Thyroid gland (tissue), 4 donors: ENCODE measurements at regions not wholly inside any gene's neighbourhood (a gene's known extent, or its start where the extent isn't known, plus 50 kb on each side); places are given as distances from the start of the nearest gene placed in this dataset.

Experiments used
- DNase-seq, 2 donors: peaks; one replicate each; pipeline ENCODE4 v3.0.0-alpha.2; 2019
- H3K27ac ChIP-seq, 3 donors: fragments of 200-600 bp; sonication (generic); 1 replicate in 2 of 3; 2 replicates in 1 of 3; pipeline ENCODE4 v1.5.1; 2016 to 2019; ENCODE audit warnings: mild to moderate bottlenecking in 1 of 3, moderate library complexity in 1 of 3
- H3K27me3 ChIP-seq: fragments of 200-600 bp; sonication (generic); one replicate; pipeline ENCODE4 v1.5.1; 2019
- H3K36me3 ChIP-seq, 2 donors: fragments of 200-600 bp; sonication (generic); one replicate each; pipeline ENCODE4 v1.5.1; 2016 to 2019
- H3K4me1 ChIP-seq, 2 donors: fragments of 200-600 bp; sonication (generic); one replicate each; pipeline ENCODE4 v1.5.1; 2017 to 2019
- H3K4me3 ChIP-seq, 3 donors: fragments of 200-600 bp; sonication (generic); replicated peaks in 1 of 3; 1 replicate in 2 of 3; 2 replicates in 1 of 3; pipeline ENCODE4 v1.5.1; 2016; ENCODE audit warnings: mild to moderate bottlenecking in 1 of 3
- H3K9me3 ChIP-seq: fragments of 200-600 bp; sonication (generic); one replicate; pipeline ENCODE4 v1.5.1; 2017
- CTCF ChIP-seq, 6 experiments: fragments of 200-600 bp in 3 of 6; fragments of 450-650 bp in 3 of 6; sonication (generic) in 3 of 6; IDR thresholded peaks; one replicate each; pipeline ENCODE4 v1.5.1; 2016 to 2019; ENCODE audit warnings: antibody characterized with exemption in 6 of 6, mild to moderate bottlenecking in 2 of 6, inconsistent platforms in 1 of 6, moderate library complexity in 1 of 6
- POLR2A ChIP-seq, 2 donors: fragments of 450-650 bp; IDR thresholded peaks; one replicate each; pipeline ENCODE4 v1.6.1; 2017; ENCODE audit warnings: antibody characterized with exemption in 2 of 2, mild to moderate bottlenecking in 2 of 2, moderate library complexity in 1 of 2
- WGBS, 2 donors: methylation state at CpG; one replicate each; pipeline ENCODE4 v1.1.5; 2017; 5-methylcytosine and 5-hydroxymethylcytosine counted together
- intact Hi-C: fragments of 100-400 bp; cut with DNase I; formaldehyde crosslinking; loops from one replicate; pipeline ENCODE4 v1.15.1; 2023

GRCh38 chr1:218983848-218984247 is 189.8 kb upstream of the LYPLAL1 start:
- 94 to 97% methylated on average over 3 to 4 of the region's 4 CpGs for WGBS, 2 donors
- H3K36me3 ChIP-seq = no peaks in the 10 kb centered on the region

GRCh38 chr1:218985424-218985984 is 188.2 kb upstream of the LYPLAL1 start:
- Histone ChIP-seq H3K4me1 (no peaks in the 10 kb centered on the region), H3K4me3 (no peak overlapping the region), H3K27me3 (no peaks in the 10 kb centered on the region), H3K9me3 (no peaks in the 10 kb centered on the region), H3K27ac (no peak overlapping the region), H3K36me3 (no peaks in the 10 kb centered on the region)
- DNase-seq = no peak
- WGBS, 2 donors = 61 to 62% methylated on average over 2 of the region's 2 CpGs
- no peak for TF ChIP-seq POLR2A (IDR thresholded peaks at IDR 0.05)
- TF ChIP-seq CTCF (IDR thresholded peaks at IDR 0.05) = no peak
- intact Hi-C loops = no loop called here

More at GRCh38 chr1:218983848-218984247, 189.8 kb upstream of the LYPLAL1 start:
- DNase-seq = no peak
- Histone ChIP-seq H3K27me3 (no peaks in the 10 kb centered on the region), H3K4me1 (no peaks in the 10 kb centered on the region), H3K27ac (no peak overlapping the region), H3K4me3 (no peak overlapping the region), H3K9me3 (no peaks in the 10 kb centered on the region)
- intact Hi-C loops = no loop called here
- TF ChIP-seq CTCF (IDR thresholded peaks at IDR 0.05) = peak in 1 of 6 experiments; percentile 10
- TF ChIP-seq POLR2A (IDR thresholded peaks at IDR 0.05) = no peak

- intact Hi-C loops = no loop called here
- Histone ChIP-seq H3K36me3 (no peaks in the 10 kb centered on the region), H3K27me3 (no peaks in the 10 kb centered on the region), H3K9me3 (no peaks in the 10 kb centered on the region), H3K4me3 (no peak overlapping the region), H3K4me1 (no peaks in the 10 kb centered on the region), H3K27ac (no peak overlapping the region)
- no peak for TF ChIP-seq CTCF (IDR thresholded peaks at IDR 0.05)
- DNase-seq = no peak
- 95 to 96% methylated on average over 3 of the region's 3 CpGs for WGBS, 2 donors
These were observed 186.9 kb upstream of the LYPLAL1 start for GRCh38 chr1:218986816-218987215.

GRCh38 chr1:218990019-218990418 is 183.7 kb upstream of the LYPLAL1 start:
- H3K4me3 ChIP-seq = no peak overlapping the region
- WGBS, 2 donors = 92 to 100% methylated on average over 1 of the region's 1 CpG
- H3K27ac ChIP-seq = no peak overlapping the region
- no peaks in the 10 kb centered on the region for H3K4me1 ChIP-seq
- DNase-seq = no peak
- no peaks in the 10 kb centered on the region for H3K36me3 ChIP-seq
- intact Hi-C loops = no loop called here
- H3K27me3 ChIP-seq = no peaks in the 10 kb centered on the region
- TF ChIP-seq POLR2A (IDR thresholded peaks at IDR 0.05) (no peak), CTCF (IDR thresholded peaks at IDR 0.05) (no peak)
- no peaks in the 10 kb centered on the region for H3K9me3 ChIP-seq

GRCh38 chr1:218991089-218991488 is 182.6 kb upstream of the LYPLAL1 start:
- TF ChIP-seq POLR2A (IDR thresholded peaks at IDR 0.05) (no peak), CTCF (IDR thresholded peaks at IDR 0.05) (no peak)
- no peak overlapping the region for H3K27ac ChIP-seq

More at GRCh38 chr1:218991089-218991488, 182.6 kb upstream of the LYPLAL1 start:
- DNase-seq = no peak
- Histone ChIP-seq H3K27me3 (no peaks in the 10 kb centered on the region), H3K9me3 (no peaks in the 10 kb centered on the region), H3K36me3 (no peaks in the 10 kb centered on the region), H3K4me1 (no peaks in the 10 kb centered on the region), H3K4me3 (no peak overlapping the region)
- 86 to 94% methylated on average over 1 of the region's 1 CpG for WGBS, 2 donors
- intact Hi-C loops = no loop called here
